CD4-positive, alpha-beta T cell (primary cell): ENCODE measurements at regions not wholly inside any gene's neighbourhood (a gene's known extent, or its start where the extent isn't known, plus 50 kb on each side); places are given as distances from the start of the nearest gene placed in this dataset.
"Not testable (repeated sequence)": the region's sequence is repeated elsewhere in the genome, so short reads cannot be mapped to it uniquely, and the experiment has no call there.

ENCODE experiments used
- ATAC-seq: fragments of 200-7000 bp; cut with Tn5 transposase; one replicate; pipeline ENCODE4 v1.10.0; 2022; ENCODE audit warnings: mild to moderate bottlenecking; ENCODE audit not compliant: poor library complexity
- CTCF ChIA-PET: fragments of 350-600 bp; sonication (Branson Sonifier 250); formaldehyde crosslinking; loops from one replicate; lab custom pipeline; 2021; ENCODE audit warnings: antibody characterized with exemption, inconsistent platforms; lab: Charles Lee
- POLR2A ChIA-PET: fragments of 350-600 bp; sonication (Branson Sonifier 250); formaldehyde crosslinking; loops from one replicate; lab custom pipeline; 2021; ENCODE audit warnings: antibody characterized with exemption, inconsistent platforms; lab: Charles Lee
- DNase-seq, 14 experiments: peaks; one replicate each; pipeline ENCODE4 v3.0.0-alpha.2; 2013 to 2020; ENCODE audit warnings: mixed read lengths in 2 of 14
- H3K27ac ChIP-seq, 2 donors: one replicate each; pipeline versions ENCODE4 v1.5.1 to v1.7.0; 2013; ENCODE audit warnings: low read length in 2 of 2, low read depth in 1 of 2, mild to moderate bottlenecking in 1 of 2
- H3K27me3 ChIP-seq, 2 experiments: 1 replicate in 1 of 2; 2 replicates in 1 of 2; pipeline versions ENCODE4 v1.6.1 to v1.7.0; 2013; ENCODE audit warnings: low read length in 2 of 2, control low read depth in 1 of 2, mild to moderate bottlenecking in 1 of 2, moderate library complexity in 1 of 2; ENCODE audit not compliant: insufficient read depth in 2 of 2, control insufficient read depth in 1 of 2
- H3K36me3 ChIP-seq: one replicate; pipeline ENCODE4 v1.6.1; 2013; ENCODE audit warnings: low read length, control low read depth; ENCODE audit not compliant: insufficient read depth
- H3K4me1 ChIP-seq: one replicate; pipeline ENCODE4 v1.6.1; 2013; ENCODE audit warnings: low read length, control low read depth; ENCODE audit not compliant: insufficient read depth
- H3K4me3 ChIP-seq: one replicate; pipeline ENCODE4 v1.5.1; 2013; ENCODE audit warnings: mild to moderate bottlenecking, low read length, moderate library complexity
- H3K9me3 ChIP-seq, 2 experiments: 1 replicate in 1 of 2; 2 replicates in 1 of 2; pipeline versions ENCODE4 v1.6.1 to v1.7.0; 2013; ENCODE audit warnings: low read length in 2 of 2, mild to moderate bottlenecking in 2 of 2, control low read depth in 1 of 2, moderate library complexity in 1 of 2; ENCODE audit not compliant: control insufficient read depth in 1 of 2, insufficient read depth in 1 of 2
- H3K27ac Mint-ChIP-seq: one replicate; pipeline ENCODE4 v1.8.0; 2020; ENCODE audit warnings: mixed read lengths
- H3K27me3 Mint-ChIP-seq: one replicate; pipeline ENCODE4 v1.8.0; 2021; ENCODE audit warnings: mixed read lengths
- H3K36me3 Mint-ChIP-seq: one replicate; pipeline ENCODE4 v1.8.0; 2021; ENCODE audit warnings: low read depth, mixed read lengths
- H3K4me1 Mint-ChIP-seq: one replicate; pipeline ENCODE4 v1.8.0; 2021; ENCODE audit warnings: low read depth, mixed read lengths
- H3K4me3 Mint-ChIP-seq: one replicate; pipeline ENCODE4 v1.8.0; 2020; ENCODE audit warnings: mild to moderate bottlenecking, mixed read lengths
- H3K9me3 Mint-ChIP-seq: one replicate; pipeline ENCODE4 v1.8.0; 2020; ENCODE audit warnings: mixed read lengths
- CTCF ChIP-seq: fragments of 200-600 bp; IDR thresholded peaks from one replicate; pipeline ENCODE4 v1.8.0; 2022; ENCODE audit warnings: antibody characterized with exemption, mild to moderate bottlenecking
- intact Hi-C, 2 experiments: fragments of 100-400 bp; cut with DNase I in 1 of 2; cut with micrococcal nuclease in 1 of 2; formaldehyde crosslinking; loops; one replicate each; pipeline versions ENCODE4 v1.15.1 to v1.9.0; 2023 to 2025; cut with DNase I, micrococcal nuclease

DNA sequence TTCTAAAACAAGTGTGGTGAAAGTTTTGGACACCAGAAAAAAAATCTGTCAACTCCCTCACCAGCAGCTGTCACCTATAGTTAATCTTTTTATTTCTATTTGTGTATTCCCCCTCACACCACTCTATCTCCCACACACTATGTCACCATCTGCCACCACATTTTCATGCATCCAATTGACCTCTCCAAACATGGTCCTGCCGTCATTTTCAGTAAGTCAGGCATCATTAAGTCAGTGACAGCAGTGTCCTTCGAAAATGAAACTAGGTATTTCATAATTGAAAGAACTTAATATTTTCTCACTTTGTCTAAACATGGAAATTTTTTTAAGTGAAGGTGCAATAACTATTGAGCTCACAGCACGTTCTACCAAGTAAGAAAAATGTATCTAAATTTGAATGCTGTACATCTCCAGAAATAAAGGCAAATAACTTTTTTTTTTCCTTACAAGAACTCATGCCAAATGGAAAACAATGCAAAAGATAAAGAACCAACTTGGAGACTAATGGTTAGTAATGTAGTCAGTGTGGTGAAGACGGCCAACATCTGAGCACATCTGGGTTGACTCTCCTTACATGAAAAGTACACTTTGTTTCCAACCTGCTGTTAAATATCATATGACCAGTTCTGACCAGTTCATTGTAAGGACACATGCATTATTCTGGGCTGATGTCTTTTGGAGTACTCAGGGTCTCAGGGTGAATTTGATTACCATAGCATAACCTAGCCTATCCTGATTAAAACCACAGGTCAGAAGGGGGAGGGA lies 623.3 kb upstream of the MANEA start:
- no peak overlapping the region for H3K27ac Mint-ChIP-seq

DNA sequence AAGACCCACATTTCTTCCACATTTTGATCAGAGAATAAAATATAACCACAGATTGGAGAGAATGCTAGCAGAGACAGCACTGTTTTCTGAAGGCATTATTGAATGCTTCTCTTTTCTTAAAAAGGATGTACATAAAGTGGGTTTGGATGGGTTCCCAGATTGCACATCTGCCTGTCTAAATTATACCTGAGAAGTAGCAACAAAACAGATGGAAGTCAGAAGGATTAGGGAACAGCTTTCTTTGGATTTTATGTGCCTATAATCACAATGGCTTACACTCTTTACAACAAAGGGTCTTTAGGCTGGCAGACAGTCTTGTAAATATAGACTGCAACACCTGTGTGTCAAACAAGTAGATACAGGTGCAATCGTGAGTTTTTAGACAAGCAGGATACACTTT lies 622.2 kb upstream of the MANEA start:
- Mint-ChIP-seq H3K36me3 (no peaks in the 10 kb centered on the region), H3K27ac (no peak overlapping the region), H3K27me3 (no peaks in the 10 kb centered on the region), H3K4me1 (no peaks in the 10 kb centered on the region), H3K4me3 (no peak overlapping the region), H3K9me3 (no peaks in the 10 kb centered on the region)
- ATAC-seq: no peak
- TF ChIP-seq CTCF: no peak
- H3K4me3 ChIP-seq: no peak overlapping the region
- H3K27ac ChIP-seq: no peak overlapping the region
- H3K4me1 ChIP-seq: no peaks in the 10 kb centered on the region
- H3K36me3 ChIP-seq: no peaks in the 10 kb centered on the region
- no peaks in the 10 kb centered on the region for H3K9me3 ChIP-seq
- intact Hi-C loops: no loop called here
- no peak for DNase-seq
- no peaks in the 10 kb centered on the region for H3K27me3 ChIP-seq
- POLR2A ChIA-PET: no interaction called here
- CTCF ChIA-PET: no interaction called here

More for the DNA sequence above, 623.3 kb upstream of the MANEA start:
- intact Hi-C loops: no loop called here
- Mint-ChIP-seq H3K4me1 (no peaks in the 10 kb centered on the region), H3K9me3 (no peaks in the 10 kb centered on the region), H3K4me3 (no peak overlapping the region), H3K36me3 (no peaks in the 10 kb centered on the region), H3K27me3 (no peaks in the 10 kb centered on the region)
- H3K4me1 ChIP-seq: no peaks in the 10 kb centered on the region
- CTCF ChIA-PET: no interaction called here
- ATAC-seq (no peak), DNase-seq (no peak)
- no peaks in the 10 kb centered on the region for H3K36me3 ChIP-seq
- no peaks in the 10 kb centered on the region for H3K27me3 ChIP-seq
- no peak overlapping the region for H3K4me3 ChIP-seq
- POLR2A ChIA-PET: no interaction called here
- no peaks in the 10 kb centered on the region for H3K9me3 ChIP-seq
- H3K27ac ChIP-seq: no peak overlapping the region
- no peak for TF ChIP-seq CTCF

GRCh38 chr6:94956910-94957309 lies 620.4 kb upstream of the MANEA start:
- no peak overlapping the region for H3K4me3 ChIP-seq
- DNase-seq: no peak
- intact Hi-C loops: no loop called here
- Mint-ChIP-seq H3K27me3 (no peaks in the 10 kb centered on the region), H3K9me3 (no peaks in the 10 kb centered on the region), H3K36me3 (no peaks in the 10 kb centered on the region), H3K27ac (no peak overlapping the region), H3K4me3 (no peak overlapping the region), H3K4me1 (no peaks in the 10 kb centered on the region)
- H3K9me3 ChIP-seq: no peaks in the 10 kb centered on the region
- ATAC-seq: no peak
- no peaks in the 10 kb centered on the region for H3K36me3 ChIP-seq
- no peaks in the 10 kb centered on the region for H3K4me1 ChIP-seq
- no peak overlapping the region for H3K27ac ChIP-seq
- ChIA-PET CTCF (no interaction called here), POLR2A (interaction anchor here (0.6 kb wide), 1 partner anchor 489 kb away, joined by 3 read pairs; no protein-coding TSS in a partner anchor)
- H3K27me3 ChIP-seq: no peaks in the 10 kb centered on the region
- TF ChIP-seq CTCF: no peak

- H3K4me1 Mint-ChIP-seq, H3K27ac ChIP-seq, H3K4me3 Mint-ChIP-seq, intact Hi-C loops, DNase-seq, H3K9me3 ChIP-seq, H3K36me3 ChIP-seq, H3K27me3 Mint-ChIP-seq, H3K4me1 ChIP-seq, H3K27ac Mint-ChIP-seq, H3K36me3 Mint-ChIP-seq, CTCF ChIA-PET, H3K27me3 ChIP-seq, H3K4me3 ChIP-seq, ATAC-seq, POLR2A ChIA-PET: not testable (repeated sequence)
- H3K9me3 Mint-ChIP-seq: peaks cover 19% of the 10 kb centered on the region
These were observed 612.6 kb upstream of the MANEA start for GRCh38 chr6:94964703-94965102.
